ENCODE measurements at regions not wholly inside any gene's neighbourhood (a gene's known extent, or its start where the extent isn't known, plus 50 kb on each side); places are given as distances from the start of the nearest gene placed in this dataset.

DNA sequence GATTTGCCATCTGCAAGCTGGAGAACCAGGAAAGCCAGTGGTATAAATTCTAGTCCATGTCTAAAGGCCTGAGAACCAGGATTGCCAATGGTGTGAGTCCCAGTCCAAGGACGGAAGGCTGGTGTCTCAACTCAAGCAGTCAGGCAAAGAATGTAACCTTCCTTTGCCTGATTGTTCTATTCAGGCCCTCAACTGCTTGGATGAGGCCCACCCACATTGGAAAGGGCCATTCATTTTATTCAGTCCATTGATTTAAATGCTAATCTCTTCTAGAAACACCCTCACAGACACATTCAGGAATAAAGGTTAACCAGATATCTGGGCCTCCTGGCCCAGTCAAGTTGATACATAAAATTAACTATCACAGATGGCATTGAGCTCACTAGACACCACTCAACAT, 427.8 kb downstream of the ZNF608 start:
- Histone ChIP-seq H3K9ac (ENCODE audit: extremely low read depth, insufficient read length, low read length) (no peak overlapping the region), H4K5ac (ENCODE audit: insufficient read length, low read depth, low read length) (no peak overlapping the region), H3K23me2 (ENCODE audit: insufficient read length, low read depth, low read length, poor library complexity, severe bottlenecking) (no peaks in the 10 kb centered on the region), H2BK120ac (ENCODE audit: low read depth, low read length, poor library complexity, severe bottlenecking) (no peak overlapping the region), H3K14ac (ENCODE audit: insufficient read depth, low read length) (no peak overlapping the region), H3K18ac (ENCODE audit: insufficient read length, low read depth, low read length) (no peak overlapping the region), H2BK15ac (ENCODE audit: low read depth, low read length) (no peak overlapping the region), H3K23ac (ENCODE audit: insufficient read length, low read depth, low read length) (no peak overlapping the region), H3K4me2 (ENCODE audit: insufficient read depth, insufficient read length, low read length) (no peak overlapping the region), H3K56ac (ENCODE audit: insufficient read length, low read depth, low read length) (no peak overlapping the region), H3K4me1 (ENCODE audit: insufficient read depth, low read length) (no peaks in the 10 kb centered on the region), H2BK5ac (ENCODE audit: insufficient read length, low read length) (no peak overlapping the region), H3K27ac (ENCODE audit: insufficient read length, low read depth, low read length) (no peak overlapping the region), H4K20me1 (ENCODE audit: control insufficient read depth, insufficient read depth, insufficient read length) (no peaks in the 10 kb centered on the region), H3K79me2 (ENCODE audit: insufficient read depth, low read length) (no peaks in the 10 kb centered on the region), H3T11ph (ENCODE audit: low read length) (no peak overlapping the region), H3K4ac (ENCODE audit: low read depth, low read length) (no peak overlapping the region), H3K27me3 (ENCODE audit: insufficient read depth, low read length) (no peaks in the 10 kb centered on the region), H2BK20ac (ENCODE audit: low read depth, low read length, poor library complexity, severe bottlenecking) (no peak overlapping the region), H2AK5ac (ENCODE audit: insufficient read length, low read length) (no peak overlapping the region), H3K79me1 (ENCODE audit: insufficient read depth, low read depth, low read length, poor library complexity, severe bottlenecking) (no peaks in the 10 kb centered on the region), H4K91ac (ENCODE audit: insufficient read length, low read depth, low read length) (no peak overlapping the region), H3K9me3 (ENCODE audit: control insufficient read depth, low read depth, low read length) (no peaks in the 10 kb centered on the region), H4K8ac (replicated peaks; ENCODE audit: insufficient read length, low read depth, low read length) (no peak overlapping the region), H2AFZ (ENCODE audit: low read length) (no peak overlapping the region), H2BK12ac (ENCODE audit: insufficient read length, low read depth, low read length) (no peak overlapping the region)
- WGBS (ENCODE audit: extremely low coverage, insufficient read length, low lambda C conversion rate), result no CpG with 5 or more reads among the region's 1 CpG
- Mint-ChIP-seq H3K4me3 (no peak overlapping the region), H3K27ac (no peak overlapping the region), H3K9me3 (peaks cover 0 to 12% of the 10 kb centered on the region in 2 experiments; a peak in 3 of 5 replicates), H3K27me3 (ENCODE audit: low read depth) (no peaks in the 10 kb centered on the region), H3K4me1 (peaks cover 9% of the 10 kb centered on the region in 2 experiments), H3K36me3 (ENCODE audit: insufficient read depth in 1 of 3, low read depth in 3 of 3) (peaks cover 2 to 9% (median 3%) of the 10 kb centered on the region in 3 experiments; a peak in 3 of 7 replicates)
- TF ChIP-seq, protein P1, sequence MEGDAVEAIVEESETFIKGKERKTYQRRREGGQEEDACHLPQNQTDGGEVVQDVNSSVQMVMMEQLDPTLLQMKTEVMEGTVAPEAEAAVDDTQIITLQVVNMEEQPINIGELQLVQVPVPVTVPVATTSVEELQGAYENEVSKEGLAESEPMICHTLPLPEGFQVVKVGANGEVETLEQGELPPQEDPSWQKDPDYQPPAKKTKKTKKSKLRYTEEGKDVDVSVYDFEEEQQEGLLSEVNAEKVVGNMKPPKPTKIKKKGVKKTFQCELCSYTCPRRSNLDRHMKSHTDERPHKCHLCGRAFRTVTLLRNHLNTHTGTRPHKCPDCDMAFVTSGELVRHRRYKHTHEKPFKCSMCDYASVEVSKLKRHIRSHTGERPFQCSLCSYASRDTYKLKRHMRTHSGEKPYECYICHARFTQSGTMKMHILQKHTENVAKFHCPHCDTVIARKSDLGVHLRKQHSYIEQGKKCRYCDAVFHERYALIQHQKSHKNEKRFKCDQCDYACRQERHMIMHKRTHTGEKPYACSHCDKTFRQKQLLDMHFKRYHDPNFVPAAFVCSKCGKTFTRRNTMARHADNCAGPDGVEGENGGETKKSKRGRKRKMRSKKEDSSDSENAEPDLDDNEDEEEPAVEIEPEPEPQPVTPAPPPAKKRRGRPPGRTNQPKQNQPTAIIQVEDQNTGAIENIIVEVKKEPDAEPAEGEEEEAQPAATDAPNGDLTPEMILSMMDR (conservative IDR thresholded peaks at IDR 0.05), result no peak
- no peak for DNase-seq
